HG03575 (cell line): ENCODE measurements at regions not wholly inside any gene's neighbourhood (a gene's known extent, or its start where the extent isn't known, plus 50 kb on each side); places are given as distances from the start of the nearest gene placed in this dataset.

ENCODE experiments used
- ATAC-seq: cut with Tn5 transposase; IDR thresholded peaks from one replicate; pipeline ENCODE4 v1.9.1; 2021; ENCODE audit not compliant: unreplicated experiment, insufficient number of reproducible peaks, low FRiP score; ENCODE audit errors: extremely low read depth

DNA sequence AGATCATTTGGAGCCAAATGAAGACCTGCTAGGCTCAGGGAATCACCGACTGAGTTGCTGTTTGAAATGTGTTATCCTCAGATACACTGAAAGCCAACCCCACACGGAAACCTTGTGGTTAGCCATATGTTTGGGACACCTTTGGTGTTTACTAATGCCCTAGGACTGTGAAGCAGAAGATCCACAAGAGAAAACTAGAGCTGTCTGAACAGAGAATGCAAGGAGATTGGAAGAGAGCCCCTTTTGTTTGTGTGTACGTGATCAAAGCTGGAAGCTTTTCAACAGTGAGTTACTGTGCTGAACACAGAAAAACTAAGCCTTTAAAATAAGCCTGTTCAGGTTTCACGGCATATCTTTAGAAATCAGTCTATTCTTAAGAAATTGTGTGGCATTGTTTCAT is 908.2 kb upstream of the ADGRL2 start:
- no peak for ATAC-seq

DNA sequence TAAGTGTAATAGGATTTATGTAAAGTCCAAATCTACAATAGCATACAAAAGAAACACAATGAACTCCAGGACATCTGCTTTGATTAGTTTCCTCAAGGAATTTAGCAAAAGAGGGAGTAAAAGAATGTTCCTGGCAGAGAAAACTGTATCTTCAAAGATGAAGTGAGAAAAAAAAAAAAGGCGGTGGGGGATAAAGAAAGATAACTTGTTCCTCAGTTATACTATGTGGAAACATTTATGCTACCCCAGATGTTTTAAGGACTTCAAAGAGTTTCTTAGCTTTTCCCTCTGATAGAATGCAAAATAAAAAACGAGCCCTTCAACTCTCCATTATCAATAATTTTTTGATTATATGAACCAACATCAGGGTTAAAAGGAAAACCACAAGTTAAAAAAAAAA is 908.9 kb upstream of the ADGRL2 start:
- ATAC-seq, result no peak

DNA sequence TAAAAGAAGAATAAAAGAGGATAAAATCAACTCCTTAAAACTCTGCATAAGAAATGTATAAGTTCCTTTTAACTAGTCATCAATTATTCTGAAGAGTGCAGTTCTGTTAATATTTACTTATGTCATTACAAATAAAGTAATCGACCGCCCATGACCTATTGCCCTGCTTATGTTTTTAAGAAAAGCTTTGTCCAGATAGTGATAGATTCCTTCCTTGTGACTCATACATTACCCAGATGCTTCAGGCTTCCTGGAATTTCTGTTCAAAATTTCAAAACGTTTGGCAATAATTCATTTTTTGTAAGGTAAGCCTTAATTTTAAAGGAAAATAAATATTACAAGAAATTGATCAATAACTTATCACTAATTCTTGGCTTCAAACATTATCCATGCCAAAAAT is 918.2 kb upstream of the ADGRL2 start:
- no peak for ATAC-seq

DNA sequence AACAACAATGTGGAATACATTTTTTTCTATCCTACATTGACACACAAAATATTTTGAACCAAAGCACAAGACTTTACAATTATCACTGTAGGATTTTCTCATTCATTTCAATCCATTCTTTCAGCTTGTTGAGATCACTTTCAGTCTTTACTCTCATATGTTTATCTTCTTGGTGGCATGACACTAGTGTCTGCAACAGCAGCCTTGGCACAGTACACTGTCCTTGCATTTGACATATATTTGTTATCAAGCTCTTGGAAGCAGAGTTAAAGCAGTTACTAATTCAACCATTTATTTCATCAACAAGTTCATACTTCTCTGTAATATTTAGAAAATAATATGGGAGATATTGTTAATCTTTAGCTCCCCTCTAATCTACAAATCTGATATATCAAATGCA is 922.4 kb upstream of the ADGRL2 start:
- no peak for ATAC-seq

DNA sequence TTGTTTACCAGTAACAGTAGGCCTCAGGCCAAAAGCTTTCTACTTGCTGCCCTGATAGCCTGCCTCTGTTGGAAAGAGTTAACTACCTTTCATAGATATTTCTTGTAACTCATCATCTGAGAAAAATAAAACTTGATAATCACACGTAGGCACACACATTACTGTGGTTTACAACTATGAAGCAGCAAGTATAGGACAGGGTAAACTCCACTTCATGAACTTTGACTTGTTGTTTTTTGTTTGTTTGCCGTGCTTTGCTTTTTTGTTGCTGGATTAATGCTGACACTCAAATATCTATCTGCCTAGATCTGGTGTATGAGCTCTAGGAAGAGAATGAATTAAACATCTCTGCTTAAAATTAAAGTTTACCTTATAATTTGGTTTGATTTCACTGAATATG is 924.7 kb upstream of the ADGRL2 start:
- ATAC-seq, result no peak

DNA sequence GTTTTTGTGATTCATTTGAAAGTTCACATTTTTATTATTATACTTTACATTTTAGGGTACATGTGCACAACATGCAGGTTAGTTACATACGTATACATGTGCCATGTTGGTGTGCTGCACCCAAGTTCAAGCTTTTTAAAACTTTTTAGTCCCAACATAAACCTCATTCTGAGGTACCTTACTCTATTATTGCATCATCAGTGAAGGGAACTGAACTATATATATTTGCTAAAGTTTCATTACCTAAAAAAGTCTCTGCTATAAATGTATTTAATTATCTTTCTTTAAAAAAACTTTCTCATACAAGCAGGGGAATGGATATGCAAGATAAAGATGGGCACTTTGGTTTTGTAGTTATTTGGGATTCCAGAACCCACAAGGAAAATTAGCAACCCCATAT is 931.4 kb upstream of the ADGRL2 start:
- no peak for ATAC-seq

DNA sequence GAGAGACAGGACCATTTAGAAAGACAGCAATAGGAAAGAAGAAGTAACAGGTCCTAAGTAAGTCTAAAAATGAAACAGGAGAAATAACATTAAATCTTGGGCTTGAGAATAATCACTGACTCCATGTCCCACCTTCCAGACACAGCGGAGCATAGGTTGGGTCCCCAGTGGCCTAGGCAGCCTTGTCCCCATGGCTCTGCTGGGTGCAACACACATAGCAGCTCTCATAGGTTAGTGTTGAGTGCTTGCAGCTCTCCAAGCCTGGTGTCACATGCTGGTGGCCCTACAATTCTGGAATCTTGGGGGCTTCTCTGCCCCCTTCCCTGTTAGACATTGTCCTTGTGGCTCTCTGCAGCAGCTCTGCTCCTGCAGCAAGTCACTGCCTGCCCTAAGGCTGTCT is 952.8 kb upstream of the ADGRL2 start:
- ATAC-seq, result no peak

DNA sequence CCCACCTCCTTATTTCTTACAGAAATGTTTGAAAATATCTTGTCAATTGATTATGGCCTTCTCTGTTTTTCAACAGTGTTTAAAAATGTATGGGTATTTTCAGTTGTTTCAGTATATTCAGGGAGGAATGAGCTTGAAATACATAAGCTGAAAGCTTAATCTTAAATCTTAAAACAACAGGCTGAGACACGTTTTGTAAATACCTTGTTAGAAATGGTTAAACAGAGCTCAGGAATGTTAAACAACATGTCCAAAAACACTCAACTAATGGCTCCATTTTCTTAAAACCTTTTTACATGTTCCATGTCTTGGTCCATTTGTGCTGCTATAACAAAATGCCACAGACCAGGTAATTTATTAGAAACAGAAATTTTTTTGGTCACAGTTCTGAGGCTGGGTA is 953.8 kb upstream of the ADGRL2 start:
- no peak for ATAC-seq

DNA sequence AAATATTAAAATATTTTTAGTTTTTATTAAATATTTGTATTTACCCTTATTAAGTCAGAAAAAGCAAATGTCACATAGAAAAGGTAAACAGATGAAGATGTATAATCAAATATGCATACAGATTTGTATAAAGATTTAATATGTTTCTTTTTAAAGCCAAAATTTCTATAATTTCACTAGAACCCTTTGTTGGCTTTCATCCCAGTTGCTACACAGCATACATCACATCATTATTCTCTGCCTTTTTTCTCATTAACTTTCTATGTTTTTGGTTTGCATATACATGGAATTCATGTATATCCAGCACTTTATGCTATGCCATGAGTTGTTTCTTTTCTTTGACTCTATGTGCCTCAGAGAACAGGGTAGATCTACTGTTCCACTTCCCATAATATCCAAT is 957.9 kb upstream of the ADGRL2 start:
- no peak for ATAC-seq

DNA sequence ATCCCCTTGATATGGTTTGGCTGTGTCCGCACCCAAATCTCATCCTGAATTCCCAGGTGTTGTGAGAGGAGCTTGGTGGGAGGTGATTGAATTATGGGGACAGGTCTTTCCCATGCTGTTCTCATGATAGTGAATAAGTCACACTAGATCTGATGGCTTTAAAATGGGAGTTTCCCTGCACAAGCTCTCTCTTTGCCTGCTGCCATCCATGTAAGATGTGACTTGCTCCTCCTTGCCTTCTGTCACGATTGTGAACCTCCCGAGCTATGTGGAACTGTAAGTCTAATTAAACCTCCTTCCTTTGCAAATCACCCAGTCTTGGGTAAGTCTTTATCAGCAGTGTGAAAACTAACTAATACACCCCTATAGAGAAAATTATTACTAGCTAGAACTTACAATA is 959.5 kb upstream of the ADGRL2 start:
- ATAC-seq, result no peak

DNA sequence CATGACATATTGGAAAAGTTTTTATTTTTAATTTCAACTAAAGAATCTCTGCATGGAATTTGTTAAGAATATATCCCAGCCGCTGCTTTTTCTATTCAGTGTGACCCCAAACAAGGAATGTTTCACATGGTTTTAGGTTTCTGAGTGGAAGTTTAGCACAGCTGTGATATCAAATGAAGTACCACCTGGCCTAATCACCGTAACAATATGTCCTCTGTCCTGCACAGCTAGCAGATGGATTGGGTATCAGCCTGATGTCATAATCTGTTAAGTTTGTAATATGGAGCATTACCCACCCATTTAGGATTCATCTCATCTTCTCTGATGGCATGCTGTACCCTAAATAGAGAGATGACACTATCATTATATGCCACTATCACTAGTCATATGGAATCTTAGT is 963.7 kb upstream of the ADGRL2 start:
- ATAC-seq, result no peak

DNA sequence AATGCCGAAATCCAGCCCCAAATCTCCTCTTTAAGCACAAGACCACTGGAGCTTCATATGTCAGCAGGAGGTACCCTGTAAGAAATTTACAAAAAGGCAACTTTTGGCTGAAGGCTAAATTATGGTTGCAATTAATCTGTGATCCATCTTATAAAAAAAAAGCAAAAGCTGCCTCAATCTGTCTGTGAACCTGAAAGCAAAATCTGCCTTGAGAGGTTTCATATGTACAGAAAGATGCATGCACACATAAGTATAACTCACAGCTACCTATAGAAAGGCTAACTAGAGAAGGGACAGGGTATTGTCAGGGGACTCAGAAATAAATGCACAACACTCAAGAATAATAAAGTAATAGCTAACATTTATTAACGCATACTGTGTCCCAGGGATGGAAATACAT is 964.2 kb upstream of the ADGRL2 start:
- no peak for ATAC-seq

DNA sequence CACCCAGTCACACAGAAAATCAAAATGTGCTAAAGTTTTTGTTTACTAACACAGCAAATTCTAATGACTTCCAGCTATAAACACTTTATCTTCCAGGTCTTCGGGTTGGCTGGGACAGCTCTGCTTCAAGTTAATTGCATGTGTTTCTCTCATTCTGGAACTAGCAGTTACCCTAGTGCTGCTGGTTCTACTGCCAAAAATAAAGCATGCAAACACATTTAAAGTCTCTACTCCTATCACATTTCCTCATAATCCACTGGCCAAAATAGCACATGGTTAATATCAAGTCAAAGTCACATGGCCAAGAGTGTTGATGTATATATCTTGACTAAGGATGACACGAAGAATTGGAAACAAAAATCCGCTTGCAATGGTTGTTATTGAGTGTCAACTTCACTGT is 973.1 kb upstream of the ADGRL2 start:
- no peak for ATAC-seq

DNA sequence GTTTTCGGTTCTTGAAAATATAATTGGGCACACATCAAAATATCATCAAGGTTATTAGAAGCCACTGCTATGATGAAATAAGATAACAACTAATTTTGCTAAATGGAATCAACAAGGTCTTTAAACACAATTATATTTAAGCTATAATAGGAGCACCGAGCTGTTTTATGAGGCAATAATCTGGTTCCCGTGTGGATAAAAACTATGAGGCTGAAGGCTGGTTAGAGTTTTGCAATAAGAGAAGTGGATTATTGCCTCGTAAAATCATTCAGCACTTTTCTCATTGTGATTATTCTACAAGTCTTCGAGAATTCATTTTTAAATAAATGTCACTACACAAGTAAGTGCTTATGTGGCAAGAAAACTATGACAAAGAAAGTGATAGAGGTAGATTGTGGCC is 975.7 kb upstream of the ADGRL2 start:
- no peak for ATAC-seq

DNA sequence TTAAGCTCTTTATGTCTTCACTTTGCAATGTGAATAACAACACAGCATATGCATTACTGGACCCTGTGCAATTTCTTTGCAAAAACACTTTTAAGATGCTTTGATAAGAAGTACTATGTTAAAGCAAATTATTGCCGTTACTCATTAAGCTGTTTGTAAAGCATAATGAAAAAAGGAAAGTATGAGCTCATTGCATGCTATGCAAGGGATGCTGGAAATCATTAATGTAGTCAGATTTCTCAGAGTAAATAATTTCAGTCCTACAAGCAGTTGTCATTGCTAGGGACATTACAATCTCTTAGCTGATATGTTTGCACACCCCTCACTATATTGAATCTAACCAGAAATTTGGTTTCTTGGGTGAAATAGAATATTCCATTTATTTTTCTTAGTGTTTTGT is 982.5 kb upstream of the ADGRL2 start:
- ATAC-seq, result no peak

DNA sequence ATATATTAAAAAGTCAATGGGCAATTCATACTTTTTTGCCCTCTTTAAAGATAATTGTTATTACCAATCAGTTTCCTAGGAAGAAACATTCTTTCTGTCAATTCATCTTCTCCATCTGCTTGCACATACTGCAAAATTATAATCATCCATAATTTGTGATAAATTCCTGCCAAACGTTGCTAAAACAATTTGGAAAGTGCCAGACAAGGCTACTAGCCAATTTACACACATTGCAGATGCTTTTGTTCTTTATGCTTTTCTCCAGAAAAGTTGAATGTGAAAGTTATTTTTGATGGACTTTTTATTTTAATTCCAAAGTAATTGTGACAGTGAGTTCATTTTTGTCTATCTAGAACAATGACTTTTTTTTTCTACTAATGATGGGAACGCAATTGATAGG is 992.8 kb upstream of the ADGRL2 start:
- no peak for ATAC-seq

DNA sequence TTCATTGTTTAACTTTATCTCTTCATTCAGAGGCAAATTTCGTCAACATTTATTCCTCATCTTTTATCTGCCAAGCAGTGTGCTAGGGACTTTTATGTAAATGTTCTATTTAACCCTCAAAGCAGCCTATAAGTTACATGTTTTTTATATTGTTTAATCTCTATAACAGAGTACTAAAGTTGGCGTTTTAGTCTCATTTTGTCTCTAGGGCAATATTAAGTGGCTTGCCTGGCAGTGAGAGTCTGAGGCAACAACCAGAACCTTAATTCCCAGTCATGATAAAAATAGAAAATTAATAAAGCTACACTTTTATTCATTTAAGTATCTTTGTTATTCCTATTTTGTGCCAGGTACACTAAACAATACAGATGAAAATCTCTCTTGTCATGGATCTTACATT is 994.3 kb upstream of the ADGRL2 start:
- ATAC-seq, result no peak

DNA sequence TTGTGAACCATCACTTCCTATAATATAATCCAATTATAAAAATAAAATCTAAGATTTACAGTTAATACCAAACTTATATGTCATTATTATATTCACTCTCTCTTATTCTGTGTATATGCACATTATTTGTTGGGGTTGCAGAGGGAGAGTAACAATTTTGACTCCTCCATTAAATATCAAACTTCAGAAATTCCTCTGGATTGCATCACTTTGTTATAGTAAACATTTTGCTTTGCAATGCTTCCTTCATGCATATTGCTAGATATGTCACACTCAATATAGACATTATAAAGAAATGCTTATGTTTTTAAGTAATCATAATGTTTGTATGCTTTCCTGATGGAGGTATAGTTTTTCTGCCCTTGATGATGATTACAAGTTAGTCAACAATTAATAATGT is 999.0 kb upstream of the ADGRL2 start:
- no peak for ATAC-seq

DNA sequence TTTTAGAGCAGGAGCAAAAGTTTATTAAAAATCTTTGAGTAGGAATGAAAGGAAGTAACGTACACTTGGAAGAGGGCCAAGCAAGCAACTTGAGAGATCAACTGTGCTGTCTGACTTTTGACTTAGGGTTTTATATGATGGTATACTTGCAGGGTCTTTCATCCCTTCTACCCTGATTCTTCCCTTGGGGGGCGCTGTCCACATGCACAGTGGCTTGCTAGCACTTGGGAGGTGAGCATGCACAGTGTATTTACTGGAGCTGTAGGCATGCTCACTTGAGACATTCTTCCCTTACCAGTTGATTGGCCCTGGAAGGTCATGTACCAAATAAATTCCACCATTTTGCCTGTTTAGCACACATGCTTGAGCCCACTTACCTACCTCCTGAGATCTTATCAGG is 1001.3 kb upstream of the ADGRL2 start:
- no peak for ATAC-seq

DNA sequence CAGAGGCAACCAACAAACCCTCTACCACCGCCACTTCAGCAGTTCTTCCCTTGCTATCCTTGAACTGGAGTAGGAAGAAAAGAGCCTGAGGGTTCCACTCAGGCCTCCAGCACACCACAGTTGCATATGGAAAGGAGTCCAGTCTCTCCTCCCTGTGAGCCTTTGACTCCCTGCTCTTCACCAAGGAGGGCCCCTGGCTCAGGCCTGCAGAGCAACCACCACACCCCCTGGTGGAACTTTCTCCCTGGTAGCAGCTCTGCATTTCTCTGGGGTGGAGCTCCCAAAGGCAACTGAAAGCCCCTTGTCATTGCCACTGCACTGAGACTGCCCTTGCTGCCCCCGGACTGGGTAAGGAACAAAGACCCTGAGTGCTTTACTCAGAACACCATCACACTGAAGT is 1021.5 kb upstream of the ADGRL2 start:
- ATAC-seq, result no peak

DNA sequence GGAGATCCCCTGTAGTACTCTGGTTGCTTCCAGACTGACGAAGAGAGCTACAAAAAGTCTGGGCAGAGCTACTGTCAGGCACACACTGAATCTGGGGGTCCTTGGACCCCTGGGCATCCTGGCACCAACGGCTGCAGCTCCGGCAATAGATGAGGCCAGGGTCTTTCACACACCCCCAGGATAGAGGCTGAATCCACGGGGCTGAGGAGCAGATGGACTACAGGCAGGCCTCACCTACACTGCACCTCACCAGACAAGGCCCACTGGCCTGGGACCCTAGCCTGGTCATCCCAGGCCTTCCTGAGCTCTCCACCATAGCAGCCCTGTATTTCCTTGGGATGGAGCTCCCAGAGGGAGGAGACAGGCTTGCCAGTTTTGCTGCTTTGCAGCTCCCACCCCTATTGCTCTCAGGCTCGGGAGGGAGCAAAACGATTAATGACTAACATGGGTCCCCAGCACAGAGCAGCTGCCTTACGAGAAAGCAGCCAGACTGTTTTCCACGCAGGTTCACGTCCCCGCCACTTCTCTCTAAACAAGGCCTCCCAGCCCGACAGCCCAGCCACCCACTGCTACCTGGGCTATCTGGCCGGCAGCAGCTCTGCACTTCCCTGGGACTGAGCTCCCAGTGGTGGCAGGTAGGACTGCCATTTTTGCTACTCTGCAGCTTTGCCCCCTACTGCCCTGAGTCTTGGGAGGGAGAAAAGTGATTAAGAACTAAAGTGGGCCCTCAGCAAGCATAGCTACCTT is 1022.5 kb upstream of the ADGRL2 start:
- ATAC-seq, result no peak
